B cell (primary cell): ENCODE measurements at regions not wholly inside any gene's neighbourhood (a gene's known extent, or its start where the extent isn't known, plus 50 kb on each side); places are given as distances from the start of the nearest gene placed in this dataset.

Source experiments
- EZH2 ChIP-seq: IDR thresholded peaks from 2 replicates; pipeline ENCODE4 v1.6.1; 2012; ENCODE audit warnings: borderline replicate concordance, low read depth, mild to moderate bottlenecking, moderate library complexity, low read length; ENCODE audit not compliant: insufficient read depth, poor library complexity, severe bottlenecking
- TF ChIP-seq, protein P1 (sequence below): fragments of 200-600 bp; IDR thresholded peaks from one replicate; pipeline ENCODE4 v1.8.0; 2022; ENCODE audit warnings: antibody characterized with exemption, mild to moderate bottlenecking

GRCh38 chr5:86442036-86442745 lies 175.6 kb upstream of the COX7C start:
- TF ChIP-seq, protein P1, sequence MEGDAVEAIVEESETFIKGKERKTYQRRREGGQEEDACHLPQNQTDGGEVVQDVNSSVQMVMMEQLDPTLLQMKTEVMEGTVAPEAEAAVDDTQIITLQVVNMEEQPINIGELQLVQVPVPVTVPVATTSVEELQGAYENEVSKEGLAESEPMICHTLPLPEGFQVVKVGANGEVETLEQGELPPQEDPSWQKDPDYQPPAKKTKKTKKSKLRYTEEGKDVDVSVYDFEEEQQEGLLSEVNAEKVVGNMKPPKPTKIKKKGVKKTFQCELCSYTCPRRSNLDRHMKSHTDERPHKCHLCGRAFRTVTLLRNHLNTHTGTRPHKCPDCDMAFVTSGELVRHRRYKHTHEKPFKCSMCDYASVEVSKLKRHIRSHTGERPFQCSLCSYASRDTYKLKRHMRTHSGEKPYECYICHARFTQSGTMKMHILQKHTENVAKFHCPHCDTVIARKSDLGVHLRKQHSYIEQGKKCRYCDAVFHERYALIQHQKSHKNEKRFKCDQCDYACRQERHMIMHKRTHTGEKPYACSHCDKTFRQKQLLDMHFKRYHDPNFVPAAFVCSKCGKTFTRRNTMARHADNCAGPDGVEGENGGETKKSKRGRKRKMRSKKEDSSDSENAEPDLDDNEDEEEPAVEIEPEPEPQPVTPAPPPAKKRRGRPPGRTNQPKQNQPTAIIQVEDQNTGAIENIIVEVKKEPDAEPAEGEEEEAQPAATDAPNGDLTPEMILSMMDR, result no peak
- no peak for TF ChIP-seq EZH2
